SU-DHL-6 (cell line): ENCODE measurements at regions not wholly inside any gene's neighbourhood (a gene's known extent, or its start where the extent isn't known, plus 50 kb on each side); places are given as distances from the start of the nearest gene placed in this dataset.

Source experiments
- H2AFZ ChIP-seq: fragments of 200-600 bp; sonication (generic); 2 replicates; pipeline ENCODE4 v1.6.1; 2014; ENCODE audit warnings: low read depth, mild to moderate bottlenecking, moderate library complexity, mixed read lengths, antibody characterized with exemption, low read length; ENCODE audit not compliant: severe bottlenecking
- H3F3A ChIP-seq: fragments of 200-600 bp; shearing (Covaris generic); 2 replicates; pipeline ENCODE4 v1.6.0; 2016; ENCODE audit warnings: antibody characterized with exemption, mild to moderate bottlenecking; ENCODE audit not compliant: insufficient read depth
- H3K27ac ChIP-seq: fragments of 200-600 bp; sonication (generic); 2 replicates; pipeline ENCODE4 v1.5.1; 2016; ENCODE audit warnings: low read depth, mild to moderate bottlenecking, low read length, moderate library complexity, mixed read lengths
- H3K27me3 ChIP-seq: fragments of 200-600 bp; sonication (generic), shearing (Covaris generic); 2 replicates; pipeline ENCODE4 v1.6.0; 2014; ENCODE audit warnings: mild to moderate bottlenecking, low read length
- H3K36me3 ChIP-seq: fragments of 200-600 bp; sonication (generic); 2 replicates; pipeline ENCODE4 v1.6.1; 2014; ENCODE audit warnings: mild to moderate bottlenecking, low read length, mixed read lengths
- H3K4me2 ChIP-seq: fragments of 300-600, 200-600 bp; shearing (Covaris generic), sonication (generic); 2 replicates; pipeline ENCODE4 v1.6.0; 2014; ENCODE audit warnings: low read length, low read depth, mild to moderate bottlenecking; ENCODE audit not compliant: poor library complexity, severe bottlenecking
- H3K4me3 ChIP-seq: fragments of 200-600 bp; sonication (generic); 2 replicates; pipeline ENCODE4 v1.5.1; 2014; ENCODE audit warnings: antibody characterized with exemption, low read length, mild to moderate bottlenecking, mixed read lengths; ENCODE audit not compliant: insufficient read depth, poor library complexity, severe bottlenecking
- H3K79me2 ChIP-seq: fragments of 200-600 bp; sonication (generic); 2 replicates; pipeline ENCODE4 v1.6.1; 2014; ENCODE audit warnings: mild to moderate bottlenecking, low read length, moderate library complexity; ENCODE audit not compliant: insufficient read depth
- H3K9ac ChIP-seq: fragments of 200-600 bp; sonication (generic); 2 replicates; pipeline ENCODE4 v1.7.0; 2014; ENCODE audit warnings: mild to moderate bottlenecking, low read length
- H3K9me2 ChIP-seq: fragments of 200-600 bp; sonication (generic); replicated peaks from 2 replicates; pipeline ENCODE4 v1.6.1; 2014; ENCODE audit warnings: low read length; ENCODE audit not compliant: insufficient read depth
- H3K9me3 ChIP-seq: fragments of 200-600 bp; sonication (generic); 2 replicates; pipeline ENCODE4 v1.6.1; 2014; ENCODE audit warnings: low read length, mixed read lengths; ENCODE audit not compliant: insufficient read depth
- H4K20me1 ChIP-seq: fragments of 200-600 bp; sonication (generic); 2 replicates; pipeline ENCODE4 v1.6.1; 2014; ENCODE audit warnings: low read depth, mild to moderate bottlenecking, antibody characterized with exemption, low read length, moderate library complexity, mixed read lengths
- CTCF ChIP-seq: fragments of 200-600 bp; sonication (generic); IDR thresholded peaks from one replicate; pipeline ENCODE4 v1.5.1; 2017; ENCODE audit warnings: antibody characterized with exemption, mild to moderate bottlenecking, low read length, moderate library complexity; ENCODE audit not compliant: insufficient read depth, poor library complexity, severe bottlenecking
- EZH2phosphoT487 ChIP-seq: fragments of 200-600 bp; sonication (generic), shearing (Covaris generic); conservative IDR thresholded peaks from 2 replicates; pipeline ENCODE4 v1.6.1; 2018; ENCODE audit warnings: mild to moderate bottlenecking, antibody characterized with exemption, low read length, moderate library complexity, mixed read lengths

- Histone ChIP-seq H3K27me3 (no peaks in the 10 kb centered on the region), H3K9me2 (no peaks in the 10 kb centered on the region), H2AFZ (no peak overlapping the region), H3K79me2 (no peaks in the 10 kb centered on the region), H3K36me3 (no peaks in the 10 kb centered on the region), H3K9me3 (no peaks in the 10 kb centered on the region; the same call in 1 of the 2 replicates), H4K20me1 (no peaks in the 10 kb centered on the region), H3K4me3 (no peak overlapping the region), H3K9ac (no peak overlapping the region), H3K4me2 (no peak overlapping the region), H3K27ac (no peak overlapping the region), H3F3A (no peaks in the 10 kb centered on the region)
- TF ChIP-seq EZH2phosphoT487 (no peak), CTCF (no peak)
Measured at GRCh38 chr16:86184185-86184584, 285.2 kb downstream of the IRF8 start.

GRCh38 chr16:86185089-86185488 is 286.1 kb downstream of the IRF8 start:
- no peak overlapping the region for H3K9ac ChIP-seq
- no peaks in the 10 kb centered on the region for H3K27me3 ChIP-seq
- no peaks in the 10 kb centered on the region for H4K20me1 ChIP-seq
- H3K79me2 ChIP-seq: no peaks in the 10 kb centered on the region
- H3K27ac ChIP-seq: no peak overlapping the region
- H3K4me3 ChIP-seq: no peak overlapping the region
- no peaks in the 10 kb centered on the region for H3K36me3 ChIP-seq
- H2AFZ ChIP-seq: no peak overlapping the region
- TF ChIP-seq EZH2phosphoT487 (no peak), CTCF (no peak)
- no peak overlapping the region for H3K4me2 ChIP-seq
- H3F3A ChIP-seq: no peaks in the 10 kb centered on the region
- H3K9me3 ChIP-seq: no peaks in the 10 kb centered on the region; the same call in 1 of the 2 replicates
- H3K9me2 ChIP-seq: no peaks in the 10 kb centered on the region

- Histone ChIP-seq H3K4me3 (no peak overlapping the region), H3K79me2 (no peaks in the 10 kb centered on the region), H3K4me2 (no peak overlapping the region), H3K9me3 (no peaks in the 10 kb centered on the region; the same call in 1 of the 2 replicates), H3K9me2 (no peaks in the 10 kb centered on the region), H3K9ac (no peak overlapping the region), H3F3A (no peaks in the 10 kb centered on the region), H2AFZ (no peak overlapping the region), H3K27me3 (no peaks in the 10 kb centered on the region), H3K36me3 (no peaks in the 10 kb centered on the region), H4K20me1 (no peaks in the 10 kb centered on the region), H3K27ac (no peak overlapping the region)
- TF ChIP-seq CTCF: no peak
- TF ChIP-seq EZH2phosphoT487: no peak
Measured at GRCh38 chr16:86186313-86186712, 287.4 kb downstream of the IRF8 start.

GRCh38 chr16:86189934-86190333 is 291.0 kb downstream of the IRF8 start:
- no peaks in the 10 kb centered on the region for H3K79me2 ChIP-seq
- no peak overlapping the region for H3K9ac ChIP-seq
- no peak overlapping the region for H3K4me3 ChIP-seq
- H3K36me3 ChIP-seq: no peaks in the 10 kb centered on the region
- H2AFZ ChIP-seq: no peak overlapping the region
- no peaks in the 10 kb centered on the region for H3F3A ChIP-seq
- H3K9me2 ChIP-seq: no peaks in the 10 kb centered on the region
- no peak overlapping the region for H3K4me2 ChIP-seq
- H3K9me3 ChIP-seq: no peaks in the 10 kb centered on the region
- no peaks in the 10 kb centered on the region for H4K20me1 ChIP-seq
- no peaks in the 10 kb centered on the region for H3K27me3 ChIP-seq
- TF ChIP-seq EZH2phosphoT487: no peak
- TF ChIP-seq CTCF: no peak
- H3K27ac ChIP-seq: no peak overlapping the region
